ENCODE measurements at regions not wholly inside any gene's neighbourhood (a gene's known extent, or its start where the extent isn't known, plus 50 kb on each side); places are given as distances from the start of the nearest gene placed in this dataset.

GRCh38 chr19:30648866-30649862 is 277.0 kb downstream of the ZNF536 start:
- no peak for DNase-seq

DNA sequence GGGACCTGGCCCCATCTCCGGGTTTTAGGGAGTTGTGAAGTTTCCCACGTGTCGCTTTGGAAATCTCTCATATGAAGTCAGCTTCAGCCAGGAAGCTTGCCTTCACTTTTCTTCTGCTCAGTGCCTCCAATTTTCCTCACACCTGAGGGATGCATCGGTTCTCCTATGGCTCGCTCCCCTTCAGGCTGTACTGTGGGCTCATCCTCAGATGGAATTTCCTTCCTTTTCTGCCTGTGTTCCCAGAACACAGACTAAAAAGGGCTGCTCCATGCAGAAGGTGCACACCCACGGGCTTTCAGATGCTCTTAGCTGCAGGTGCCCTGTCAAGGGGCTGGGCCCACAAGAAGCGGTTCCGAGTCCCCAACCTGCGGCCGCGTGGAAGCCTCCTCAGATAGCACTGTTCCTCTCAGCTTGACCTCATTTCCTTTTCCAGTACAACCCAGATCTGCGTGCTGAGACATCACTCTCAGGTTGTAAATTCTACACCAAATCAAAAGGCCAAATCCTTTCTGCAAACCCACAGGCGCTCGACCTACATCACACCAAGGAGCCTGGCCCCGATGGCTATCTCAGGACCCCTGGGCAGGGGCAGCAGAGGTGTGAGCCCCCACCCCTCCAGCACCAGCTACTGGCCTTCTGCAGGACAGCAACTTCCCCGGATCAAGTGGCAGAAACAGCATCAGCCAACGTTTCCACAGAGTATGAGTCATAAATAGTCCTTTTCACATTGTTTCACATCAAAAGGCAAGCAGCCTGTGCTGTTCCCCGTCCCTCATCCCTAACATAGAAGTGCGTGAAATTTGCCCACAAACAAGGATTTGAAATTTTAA is 275.9 kb downstream of the ZNF536 start:
- no peak for DNase-seq

- DNase-seq = no peak
These were observed 274.6 kb downstream of the ZNF536 start for GRCh38 chr19:30646806-30647205.

DNA sequence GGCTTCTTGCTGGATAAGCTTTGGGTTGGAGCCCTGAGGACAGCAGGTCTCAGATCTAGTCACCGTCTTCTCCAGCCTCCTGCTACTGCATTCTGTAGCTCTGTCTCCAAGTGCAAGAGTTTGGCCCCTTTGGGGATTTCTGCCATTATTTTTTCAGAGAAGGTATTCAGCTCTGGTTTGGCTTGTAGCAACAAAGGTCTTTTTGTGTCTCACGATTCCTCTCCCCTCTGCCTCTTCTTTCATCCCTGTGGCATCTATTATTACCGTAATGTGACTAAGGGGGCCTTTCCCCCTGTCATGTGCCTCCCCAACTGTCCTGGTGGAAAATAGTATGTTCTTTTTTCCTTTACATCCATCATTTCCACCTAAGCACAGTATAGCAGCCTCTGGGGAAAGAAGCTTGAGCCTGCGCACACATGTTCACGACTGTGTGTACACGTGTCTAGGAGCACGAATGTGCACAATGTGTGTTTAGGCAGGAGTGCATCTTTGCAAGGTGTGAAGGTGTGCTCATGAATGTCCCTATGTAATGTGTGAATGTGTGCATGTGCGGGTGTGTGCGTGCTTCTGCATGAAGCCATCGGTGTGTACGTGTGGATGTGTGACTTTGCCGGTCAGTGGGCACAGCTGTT is 273.9 kb downstream of the ZNF536 start:
- DNase-seq = no peak

GRCh38 chr19:30640252-30640965 is 268.2 kb downstream of the ZNF536 start:
- no peak for DNase-seq

GRCh38 chr19:30638889-30639288 is 266.7 kb downstream of the ZNF536 start:
- no peak for DNase-seq

DNA sequence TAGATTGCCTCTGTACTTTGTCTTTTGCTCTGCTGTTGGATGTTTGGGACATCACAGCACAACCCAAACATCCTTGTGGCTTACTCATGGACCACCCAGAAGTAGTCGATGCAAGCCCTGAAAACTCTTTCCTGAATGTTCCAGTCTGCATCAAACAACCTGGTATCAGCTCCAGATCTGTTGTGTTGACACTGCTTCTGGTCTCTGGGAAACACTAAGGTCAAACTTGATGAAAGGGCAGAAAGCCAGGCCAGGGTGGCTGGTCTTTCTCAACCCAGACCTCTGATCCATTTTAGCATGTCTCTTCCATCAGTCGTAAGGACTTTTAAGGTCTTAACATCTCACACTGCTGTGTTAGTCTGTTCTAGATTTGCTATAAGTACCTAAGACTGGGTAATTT is 265.7 kb downstream of the ZNF536 start:
- DNase-seq = no peak

DNA sequence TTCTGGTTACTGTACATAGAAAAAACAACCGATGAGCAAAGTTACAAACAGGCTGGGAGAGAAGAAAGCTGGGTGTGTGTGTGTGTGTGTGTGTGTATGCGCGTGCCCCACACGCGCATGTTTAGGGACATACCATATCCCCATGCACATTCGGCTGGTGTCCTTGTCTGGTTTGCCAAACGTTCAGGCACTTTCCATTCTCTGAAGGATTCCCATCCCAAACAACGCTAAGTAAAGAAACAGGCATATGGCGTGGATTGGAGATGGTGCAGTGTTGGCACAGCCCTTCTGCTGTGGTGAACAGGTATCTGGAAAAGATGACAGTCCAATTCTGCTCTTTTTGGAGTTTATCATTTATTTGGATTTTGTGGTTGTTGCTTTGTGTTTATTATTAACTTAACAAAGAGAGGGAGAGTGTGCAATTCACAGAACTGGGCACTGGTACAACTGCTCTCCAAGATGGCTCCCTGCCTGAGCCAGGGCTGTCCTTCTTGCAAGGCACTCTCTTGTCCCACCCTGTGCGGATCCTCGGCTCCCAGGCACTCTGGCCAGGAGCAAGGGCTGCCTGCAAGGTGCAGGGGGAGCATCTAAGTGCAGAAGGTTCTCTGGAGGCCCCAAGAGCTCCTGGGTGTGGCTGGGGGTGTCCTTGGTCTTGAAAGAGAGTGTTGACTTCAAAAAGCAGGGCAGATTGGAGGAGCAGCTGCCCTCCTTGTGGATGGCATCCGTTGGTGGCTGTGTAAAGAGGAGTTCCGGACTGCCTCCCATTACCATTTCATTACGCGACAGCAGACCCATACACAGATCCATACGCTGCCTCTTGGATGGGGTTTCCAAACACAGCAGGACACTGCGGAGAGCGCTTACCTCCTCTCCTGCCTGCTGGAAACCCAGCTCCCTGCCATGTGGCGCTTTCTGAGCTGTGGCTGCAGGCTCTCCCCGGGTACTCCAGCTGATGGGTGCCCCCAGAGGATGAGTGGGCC is 263.1 kb downstream of the ZNF536 start:
- no peak for DNase-seq

GRCh38 chr19:30634131-30634830 is 262.1 kb downstream of the ZNF536 start:
- peak; percentile 99 for DNase-seq

- peak; percentile 91 for DNase-seq
These were observed 258.8 kb downstream of the ZNF536 start for GRCh38 chr19:30631033-30631370.

- DNase-seq = peak; percentile 13
These were observed 258.3 kb downstream of the ZNF536 start for GRCh38 chr19:30630289-30631032.

DNA sequence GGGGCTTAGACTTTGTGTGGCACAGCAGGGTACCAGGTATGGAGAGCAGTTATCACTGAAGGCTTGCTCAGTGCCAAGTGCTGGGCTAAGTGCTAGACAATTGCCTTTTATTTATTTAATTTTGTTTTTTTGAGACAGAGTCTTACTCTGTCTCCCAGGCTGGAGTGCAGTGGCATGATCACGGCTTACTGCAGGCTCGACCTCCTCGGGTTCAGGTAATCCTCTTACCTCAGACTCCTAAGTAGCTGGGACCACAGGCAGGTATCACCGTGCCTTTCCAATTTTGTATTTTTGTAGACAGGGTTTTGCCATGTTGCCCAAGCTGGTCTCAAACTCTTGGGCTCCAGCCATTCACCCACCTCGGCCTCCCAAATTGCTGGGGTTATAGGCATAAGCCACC is 256.9 kb downstream of the ZNF536 start:
- peak; percentile 57 for DNase-seq

GRCh38 chr19:30626626-30626966 is 254.4 kb downstream of the ZNF536 start:
- DNase-seq = no peak

DNA sequence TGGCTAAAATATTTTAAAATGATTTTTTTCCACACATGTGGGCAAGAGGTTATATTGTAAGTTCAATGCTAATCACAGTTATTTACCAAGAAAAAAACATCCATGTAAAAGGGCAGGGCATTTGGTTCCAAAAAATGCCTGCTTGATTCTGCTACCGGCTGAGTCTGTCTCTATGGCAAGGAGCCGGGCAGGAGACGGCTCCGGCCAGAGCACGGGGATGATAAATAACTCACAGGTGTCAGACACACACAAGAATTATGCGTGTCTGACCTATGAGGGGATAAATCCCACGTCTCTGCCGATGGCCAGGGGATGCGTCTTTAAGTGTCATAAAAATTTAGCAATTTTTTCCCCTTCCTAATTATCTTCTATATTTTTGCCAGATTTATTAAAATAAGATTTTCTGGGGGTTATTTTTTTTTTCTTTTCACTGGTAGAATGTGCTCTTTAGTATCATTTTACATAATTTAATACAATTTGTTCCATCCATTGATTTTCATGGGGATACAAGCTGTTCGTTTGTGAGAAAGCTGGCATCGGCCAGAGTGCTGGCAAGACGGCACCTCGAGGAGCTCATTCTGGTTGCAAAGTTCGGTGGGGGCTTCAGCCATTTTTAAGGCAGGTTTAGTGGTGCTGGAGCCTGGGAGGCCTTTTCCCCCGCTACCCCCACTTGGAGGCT is 253.9 kb downstream of the ZNF536 start:
- no peak for DNase-seq

DNA sequence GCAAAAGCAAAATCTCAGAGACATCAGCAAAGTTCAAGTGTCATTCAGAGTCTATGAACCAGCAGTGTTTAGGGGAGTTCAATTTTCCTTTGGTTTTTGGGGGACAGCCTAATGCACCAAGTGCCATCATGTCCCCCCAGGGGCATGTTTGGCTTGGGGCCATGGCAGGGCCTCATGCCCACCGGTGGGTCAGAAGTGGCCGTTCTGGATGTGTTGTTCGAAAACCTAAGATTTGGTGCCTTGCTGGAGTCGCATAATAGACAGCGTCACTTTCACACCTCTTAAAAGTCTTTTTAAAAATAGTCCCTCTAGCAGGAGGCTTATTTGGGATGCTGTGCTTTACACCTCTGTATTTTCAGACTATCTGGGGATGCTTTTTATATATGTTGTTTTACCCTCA is 250.1 kb downstream of the ZNF536 start:
- DNase-seq = no peak

GRCh38 chr19:30621326-30621920 is 249.2 kb downstream of the ZNF536 start:
- no peak for DNase-seq

DNA sequence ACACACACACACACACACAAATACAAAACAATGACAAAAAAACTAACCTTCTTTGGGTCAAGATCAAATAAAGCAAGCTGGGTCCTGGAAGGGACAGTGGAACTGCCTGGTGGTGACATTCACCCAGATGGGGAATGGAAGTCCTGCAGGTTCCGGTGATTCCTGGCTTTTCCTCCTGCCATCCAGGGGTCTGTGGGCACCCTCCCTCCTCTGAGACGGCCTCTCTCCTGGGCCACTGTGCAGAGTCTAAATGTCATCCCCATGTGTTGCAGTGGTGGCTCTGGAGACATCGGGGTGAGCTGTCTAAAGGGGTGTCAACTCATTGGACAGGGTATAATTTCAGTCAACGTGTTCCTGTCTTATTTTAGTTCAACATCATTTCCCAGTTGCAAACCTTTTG is 248.2 kb downstream of the ZNF536 start:
- DNase-seq = no peak

DNA sequence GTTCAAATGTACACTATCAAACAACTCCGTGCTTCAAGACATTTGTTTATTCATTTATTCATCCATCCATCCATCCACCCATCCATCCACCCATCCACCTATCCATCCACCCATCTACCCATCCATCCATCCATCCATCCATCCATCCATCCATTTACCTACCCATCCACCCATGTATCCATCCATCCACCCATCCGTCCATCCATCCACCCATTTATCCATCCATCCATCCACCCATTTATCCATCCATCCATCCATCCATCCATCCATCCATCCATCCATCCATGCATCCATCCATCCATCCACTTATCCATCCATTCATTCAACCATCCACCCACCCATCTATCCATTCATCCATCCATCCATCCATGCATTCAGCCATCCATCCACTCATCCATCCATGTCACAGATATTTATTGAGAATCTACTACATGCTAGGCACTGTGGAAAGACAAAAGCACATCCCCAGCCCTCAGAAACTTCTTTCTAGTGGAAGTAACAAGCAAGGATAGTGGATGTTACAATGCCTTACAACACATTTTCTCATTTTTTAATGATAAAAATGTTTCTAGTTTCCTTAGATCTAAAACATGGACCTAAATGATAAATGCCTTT is 237.6 kb downstream of the ZNF536 start:
- no peak for DNase-seq

- DNase-seq = no peak
These were observed 236.3 kb downstream of the ZNF536 start for GRCh38 chr19:30608471-30608870.
